ENCODE measurements at regions not wholly inside any gene's neighbourhood (a gene's known extent, or its start where the extent isn't known, plus 50 kb on each side); places are given as distances from the start of the nearest gene placed in this dataset.

- DNase-seq (ENCODE audit: insufficient read length, low spot score, missing footprints), result no peak
- TF ChIP-seq CTCF (IDR thresholded peaks at IDR 0.05; ENCODE audit: extremely low read depth, low read depth, low read length), result no peak
- H3K4me3 ChIP-seq (ENCODE audit: insufficient read depth, low read length), result no peak overlapping the region
- H3K36me3 ChIP-seq (ENCODE audit: insufficient read depth, low read length), result no peaks in the 10 kb centered on the region
- H3K27me3 ChIP-seq (ENCODE audit: insufficient read depth, low read length), result peaks cover 20% of the 10 kb centered on the region
- no peak overlapping the region for H2AFZ ChIP-seq (ENCODE audit: low read length)
- H4K20me1 ChIP-seq (ENCODE audit: insufficient read depth, low read length), result no peaks in the 10 kb centered on the region
- no peak overlapping the region for H3K27ac ChIP-seq (ENCODE audit: low read depth, low read length)
- H3K4me1 ChIP-seq (ENCODE audit: insufficient read depth, low read length), result no peaks in the 10 kb centered on the region
- no peaks in the 10 kb centered on the region for H3K9me3 ChIP-seq (ENCODE audit: low read depth, low read length)
- no peak overlapping the region for H3K4me2 ChIP-seq (ENCODE audit: insufficient read depth, low read length)
- H3K79me2 ChIP-seq (ENCODE audit: insufficient read depth, low read length), result no peaks in the 10 kb centered on the region
Measured at GRCh38 chr5:154129013-154129412, 61.5 kb upstream of the GALNT10 start.

DNA sequence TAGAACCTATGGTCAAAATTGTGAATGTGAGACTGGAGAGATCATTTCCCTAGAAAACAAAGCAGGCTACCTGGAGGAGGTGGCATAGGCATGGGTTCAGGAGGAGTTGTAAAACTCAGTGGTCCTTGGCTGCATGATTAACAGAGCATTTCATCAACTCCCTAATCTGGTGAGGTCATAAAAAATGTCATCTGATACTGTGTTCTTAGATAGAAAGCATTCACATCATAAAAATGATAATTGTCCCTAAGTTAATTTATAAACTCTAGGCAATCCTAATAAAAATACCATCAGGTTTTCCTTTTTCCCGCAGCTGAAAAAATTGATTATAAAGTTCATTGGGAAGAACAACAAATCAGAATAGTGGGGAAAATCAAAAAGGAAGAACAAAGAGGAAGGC, 60.6 kb upstream of the GALNT10 start:
- Histone ChIP-seq H3K9me3 (ENCODE audit: low read depth, low read length) (no peaks in the 10 kb centered on the region), H2AFZ (ENCODE audit: low read length) (no peak overlapping the region), H4K20me1 (ENCODE audit: insufficient read depth, low read length) (no peaks in the 10 kb centered on the region), H3K27me3 (ENCODE audit: insufficient read depth, low read length) (peaks cover 20% of the 10 kb centered on the region), H3K79me2 (ENCODE audit: insufficient read depth, low read length) (no peaks in the 10 kb centered on the region), H3K4me2 (ENCODE audit: insufficient read depth, low read length) (no peak overlapping the region), H3K4me3 (ENCODE audit: insufficient read depth, low read length) (no peak overlapping the region), H3K27ac (ENCODE audit: low read depth, low read length) (no peak overlapping the region), H3K4me1 (ENCODE audit: insufficient read depth, low read length) (no peaks in the 10 kb centered on the region), H3K36me3 (ENCODE audit: insufficient read depth, low read length) (no peaks in the 10 kb centered on the region)
- DNase-seq (ENCODE audit: insufficient read length, low spot score, missing footprints), result no peak
- TF ChIP-seq CTCF (IDR thresholded peaks at IDR 0.05; ENCODE audit: extremely low read depth, low read depth, low read length), result no peak

DNA sequence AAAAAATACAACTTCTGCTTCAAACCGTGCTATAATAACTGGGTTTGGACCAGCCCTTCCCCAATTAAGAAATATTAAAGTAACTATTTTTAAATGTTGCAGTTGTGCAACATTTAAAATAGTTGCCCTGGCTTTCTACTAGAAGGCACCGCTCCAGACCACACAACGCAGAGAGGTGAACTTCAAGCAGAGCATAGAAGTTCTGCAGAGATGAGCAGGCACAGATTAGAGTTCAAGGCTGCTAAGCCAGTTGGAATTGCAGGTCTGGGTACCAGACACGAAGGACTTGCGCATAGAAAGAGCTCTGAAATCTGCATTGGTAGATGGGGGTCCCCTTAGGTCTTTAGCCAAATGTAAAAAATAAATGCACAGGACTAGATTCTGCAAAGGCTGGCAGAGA, 58.7 kb upstream of the GALNT10 start:
- Histone ChIP-seq H3K4me2 (ENCODE audit: insufficient read depth, low read length) (no peak overlapping the region), H3K36me3 (ENCODE audit: insufficient read depth, low read length) (no peaks in the 10 kb centered on the region), H3K4me1 (ENCODE audit: insufficient read depth, low read length) (no peaks in the 10 kb centered on the region), H3K4me3 (ENCODE audit: insufficient read depth, low read length) (no peak overlapping the region), H3K79me2 (ENCODE audit: insufficient read depth, low read length) (no peaks in the 10 kb centered on the region), H3K27me3 (ENCODE audit: insufficient read depth, low read length) (peaks cover 20% of the 10 kb centered on the region), H4K20me1 (ENCODE audit: insufficient read depth, low read length) (no peaks in the 10 kb centered on the region), H3K27ac (ENCODE audit: low read depth, low read length) (no peak overlapping the region), H3K9me3 (ENCODE audit: low read depth, low read length) (no peaks in the 10 kb centered on the region), H2AFZ (ENCODE audit: low read length) (no peak overlapping the region)
- DNase-seq (ENCODE audit: insufficient read length, low spot score, missing footprints), result no peak
- no peak for TF ChIP-seq CTCF (IDR thresholded peaks at IDR 0.05; ENCODE audit: extremely low read depth, low read depth, low read length)

DNA sequence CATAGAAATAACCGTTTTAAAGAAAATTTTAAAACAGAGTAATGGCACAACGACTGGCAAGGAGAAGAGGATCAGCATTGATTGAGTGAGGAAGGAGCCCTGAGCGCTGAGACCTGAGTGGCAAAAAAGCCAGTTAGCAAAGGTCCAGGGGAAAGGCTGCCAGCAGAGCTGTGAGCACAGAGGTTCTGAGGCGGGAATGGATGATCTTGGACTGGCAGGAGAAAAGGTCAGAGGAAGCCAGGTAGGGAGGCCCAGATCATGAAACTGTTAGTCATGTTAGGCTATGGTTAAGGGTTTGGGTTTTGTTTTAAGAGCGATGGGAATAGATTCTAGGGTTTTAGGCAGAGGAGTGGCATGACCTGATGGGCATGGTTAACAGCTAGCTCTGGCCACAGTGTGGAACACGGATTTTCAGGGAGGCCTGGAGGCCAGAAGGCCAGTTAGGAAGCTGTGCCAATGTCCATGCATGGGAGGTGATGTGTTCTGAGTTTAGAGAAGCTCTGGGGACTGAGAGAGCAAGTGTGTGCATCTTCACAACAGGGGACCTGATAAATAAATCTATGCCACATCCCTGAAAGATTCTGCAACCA, 57.7 kb upstream of the GALNT10 start:
- H3K4me1 ChIP-seq (ENCODE audit: insufficient read depth, low read length), result no peaks in the 10 kb centered on the region
- no peaks in the 10 kb centered on the region for H3K36me3 ChIP-seq (ENCODE audit: insufficient read depth, low read length)
- no peak for TF ChIP-seq CTCF (IDR thresholded peaks at IDR 0.05; ENCODE audit: extremely low read depth, low read depth, low read length)
- no peak overlapping the region for H3K4me3 ChIP-seq (ENCODE audit: insufficient read depth, low read length)
- no peak overlapping the region for H2AFZ ChIP-seq (ENCODE audit: low read length)
- H3K79me2 ChIP-seq (ENCODE audit: insufficient read depth, low read length), result no peaks in the 10 kb centered on the region
- H3K27ac ChIP-seq (ENCODE audit: low read depth, low read length), result no peak overlapping the region
- H3K4me2 ChIP-seq (ENCODE audit: insufficient read depth, low read length), result no peak overlapping the region
- no peaks in the 10 kb centered on the region for H3K9me3 ChIP-seq (ENCODE audit: low read depth, low read length)
- DNase-seq (ENCODE audit: insufficient read length, low spot score, missing footprints), result no peak
- no peaks in the 10 kb centered on the region for H4K20me1 ChIP-seq (ENCODE audit: insufficient read depth, low read length)
- peaks cover 20% of the 10 kb centered on the region for H3K27me3 ChIP-seq (ENCODE audit: insufficient read depth, low read length)
